ENCODE measurements at regions not wholly inside any gene's neighbourhood (a gene's known extent, or its start where the extent isn't known, plus 50 kb on each side); places are given as distances from the start of the nearest gene placed in this dataset.

DNA sequence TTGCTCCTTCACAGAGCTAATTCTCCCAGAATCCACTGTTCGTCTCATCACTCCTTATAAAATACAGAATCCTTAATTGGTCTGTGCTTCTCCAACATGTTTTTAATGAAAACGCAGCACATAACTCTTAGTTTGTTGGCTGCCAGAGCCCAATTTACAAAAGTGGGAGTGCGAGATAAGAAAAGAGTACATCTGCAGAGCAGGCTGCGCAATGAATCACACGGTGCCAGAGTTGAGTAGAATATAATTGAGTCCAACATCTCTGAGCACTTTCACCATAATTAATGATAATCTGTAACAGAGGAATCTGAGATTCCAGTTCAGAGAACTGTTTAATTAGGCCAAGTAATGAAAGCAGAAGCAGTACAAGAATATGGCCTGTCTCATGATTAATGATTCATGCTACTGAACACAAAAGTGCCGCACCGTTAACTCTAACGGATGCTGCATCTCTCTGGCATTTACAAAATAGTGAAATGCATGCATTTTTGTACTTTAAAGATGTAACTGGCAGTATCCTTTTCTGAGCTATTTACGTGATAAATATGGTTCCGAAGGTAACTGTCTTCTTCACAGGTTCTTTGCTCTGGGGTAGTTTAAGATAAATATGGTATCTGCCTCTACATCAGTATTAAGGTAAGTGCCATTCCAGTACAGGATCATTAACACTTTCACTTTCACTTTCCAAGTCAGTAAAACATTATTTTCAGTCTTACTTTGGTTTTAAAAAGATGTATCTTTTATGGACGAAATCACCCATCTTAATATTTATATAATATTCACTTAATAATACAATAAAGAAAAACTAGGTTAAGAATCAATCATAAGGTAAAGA, 785.6 kb downstream of the NR4A2 start:
- TF ChIP-seq POLR2AphosphoS5 (IDR thresholded peaks at IDR 0.05) (no peak), POLR2A (IDR thresholded peaks at IDR 0.05) (no peak)
- TF ChIP-seq, protein P1, sequence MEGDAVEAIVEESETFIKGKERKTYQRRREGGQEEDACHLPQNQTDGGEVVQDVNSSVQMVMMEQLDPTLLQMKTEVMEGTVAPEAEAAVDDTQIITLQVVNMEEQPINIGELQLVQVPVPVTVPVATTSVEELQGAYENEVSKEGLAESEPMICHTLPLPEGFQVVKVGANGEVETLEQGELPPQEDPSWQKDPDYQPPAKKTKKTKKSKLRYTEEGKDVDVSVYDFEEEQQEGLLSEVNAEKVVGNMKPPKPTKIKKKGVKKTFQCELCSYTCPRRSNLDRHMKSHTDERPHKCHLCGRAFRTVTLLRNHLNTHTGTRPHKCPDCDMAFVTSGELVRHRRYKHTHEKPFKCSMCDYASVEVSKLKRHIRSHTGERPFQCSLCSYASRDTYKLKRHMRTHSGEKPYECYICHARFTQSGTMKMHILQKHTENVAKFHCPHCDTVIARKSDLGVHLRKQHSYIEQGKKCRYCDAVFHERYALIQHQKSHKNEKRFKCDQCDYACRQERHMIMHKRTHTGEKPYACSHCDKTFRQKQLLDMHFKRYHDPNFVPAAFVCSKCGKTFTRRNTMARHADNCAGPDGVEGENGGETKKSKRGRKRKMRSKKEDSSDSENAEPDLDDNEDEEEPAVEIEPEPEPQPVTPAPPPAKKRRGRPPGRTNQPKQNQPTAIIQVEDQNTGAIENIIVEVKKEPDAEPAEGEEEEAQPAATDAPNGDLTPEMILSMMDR (IDR thresholded peaks at IDR 0.05): no peak

Data from gastroesophageal sphincter (tissue), 3 donors.